ENCODE measurements at regions not wholly inside any gene's neighbourhood (a gene's known extent, or its start where the extent isn't known, plus 50 kb on each side); places are given as distances from the start of the nearest gene placed in this dataset.
A peak's percentile ranks its signal among the peaks of the same experiment; 100 is the strongest.

DNA sequence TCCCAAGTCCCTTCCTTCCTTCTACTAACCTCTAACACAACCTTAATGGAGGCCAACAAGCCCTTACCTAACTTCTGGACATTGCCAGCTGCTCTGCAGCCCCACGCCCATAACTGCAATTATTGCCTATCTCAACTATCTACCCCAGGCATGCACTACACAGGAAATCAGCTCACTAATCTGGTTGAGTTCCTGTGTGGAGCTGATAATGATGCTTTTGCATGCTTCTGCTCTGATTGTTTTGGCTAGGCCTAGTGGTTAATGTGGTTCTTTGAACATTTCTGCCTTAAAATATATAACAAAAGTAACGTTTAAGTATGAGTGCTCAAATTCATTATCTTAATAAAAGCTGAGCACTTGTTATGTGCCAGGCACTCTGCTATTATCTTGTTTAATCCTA lies 463.9 kb downstream of the MFSD1 start:
- TF ChIP-seq, protein P1, sequence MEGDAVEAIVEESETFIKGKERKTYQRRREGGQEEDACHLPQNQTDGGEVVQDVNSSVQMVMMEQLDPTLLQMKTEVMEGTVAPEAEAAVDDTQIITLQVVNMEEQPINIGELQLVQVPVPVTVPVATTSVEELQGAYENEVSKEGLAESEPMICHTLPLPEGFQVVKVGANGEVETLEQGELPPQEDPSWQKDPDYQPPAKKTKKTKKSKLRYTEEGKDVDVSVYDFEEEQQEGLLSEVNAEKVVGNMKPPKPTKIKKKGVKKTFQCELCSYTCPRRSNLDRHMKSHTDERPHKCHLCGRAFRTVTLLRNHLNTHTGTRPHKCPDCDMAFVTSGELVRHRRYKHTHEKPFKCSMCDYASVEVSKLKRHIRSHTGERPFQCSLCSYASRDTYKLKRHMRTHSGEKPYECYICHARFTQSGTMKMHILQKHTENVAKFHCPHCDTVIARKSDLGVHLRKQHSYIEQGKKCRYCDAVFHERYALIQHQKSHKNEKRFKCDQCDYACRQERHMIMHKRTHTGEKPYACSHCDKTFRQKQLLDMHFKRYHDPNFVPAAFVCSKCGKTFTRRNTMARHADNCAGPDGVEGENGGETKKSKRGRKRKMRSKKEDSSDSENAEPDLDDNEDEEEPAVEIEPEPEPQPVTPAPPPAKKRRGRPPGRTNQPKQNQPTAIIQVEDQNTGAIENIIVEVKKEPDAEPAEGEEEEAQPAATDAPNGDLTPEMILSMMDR (IDR thresholded peaks at IDR 0.05), result no peak
- Mint-ChIP-seq H3K27ac (no peak overlapping the region), H3K9me3 (no peaks in the 10 kb centered on the region), H3K4me3 (no peak overlapping the region), H3K4me1 (ENCODE audit: low read depth) (peaks cover 22% of the 10 kb centered on the region), H3K36me3 (ENCODE audit: low read depth) (no peaks in the 10 kb centered on the region), H3K27me3 (ENCODE audit: insufficient read depth) (peaks cover 12% of the 10 kb centered on the region)
- no peak for DNase-seq

DNA sequence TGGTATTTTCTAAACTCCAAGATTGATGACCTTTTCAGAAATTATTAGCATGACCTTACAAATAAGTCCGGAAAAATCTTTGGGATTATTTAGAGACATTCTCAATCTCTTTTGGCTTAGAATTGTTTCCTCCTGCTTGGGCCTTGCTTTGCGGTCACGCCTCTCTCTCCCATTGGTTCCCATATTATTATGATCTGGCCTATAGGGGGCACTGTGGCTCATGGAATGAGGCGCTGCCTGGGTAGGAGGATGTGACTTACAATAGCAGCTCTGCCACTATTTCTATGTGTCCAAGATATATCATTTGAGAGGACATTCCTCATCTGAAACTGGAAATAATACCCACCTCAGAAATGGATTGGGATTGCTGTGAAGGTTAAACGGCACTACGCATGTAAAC lies 464.9 kb downstream of the MFSD1 start:
- TF ChIP-seq, protein P1 (IDR thresholded peaks at IDR 0.05), result peak; percentile 79
- Mint-ChIP-seq H3K27me3 (ENCODE audit: insufficient read depth) (peaks cover 11% of the 10 kb centered on the region), H3K4me3 (no peak overlapping the region), H3K36me3 (ENCODE audit: low read depth) (no peaks in the 10 kb centered on the region), H3K9me3 (no peaks in the 10 kb centered on the region), H3K4me1 (ENCODE audit: low read depth) (peaks cover 22% of the 10 kb centered on the region), H3K27ac (no peak overlapping the region)
- peak; percentile 37 for DNase-seq

DNA sequence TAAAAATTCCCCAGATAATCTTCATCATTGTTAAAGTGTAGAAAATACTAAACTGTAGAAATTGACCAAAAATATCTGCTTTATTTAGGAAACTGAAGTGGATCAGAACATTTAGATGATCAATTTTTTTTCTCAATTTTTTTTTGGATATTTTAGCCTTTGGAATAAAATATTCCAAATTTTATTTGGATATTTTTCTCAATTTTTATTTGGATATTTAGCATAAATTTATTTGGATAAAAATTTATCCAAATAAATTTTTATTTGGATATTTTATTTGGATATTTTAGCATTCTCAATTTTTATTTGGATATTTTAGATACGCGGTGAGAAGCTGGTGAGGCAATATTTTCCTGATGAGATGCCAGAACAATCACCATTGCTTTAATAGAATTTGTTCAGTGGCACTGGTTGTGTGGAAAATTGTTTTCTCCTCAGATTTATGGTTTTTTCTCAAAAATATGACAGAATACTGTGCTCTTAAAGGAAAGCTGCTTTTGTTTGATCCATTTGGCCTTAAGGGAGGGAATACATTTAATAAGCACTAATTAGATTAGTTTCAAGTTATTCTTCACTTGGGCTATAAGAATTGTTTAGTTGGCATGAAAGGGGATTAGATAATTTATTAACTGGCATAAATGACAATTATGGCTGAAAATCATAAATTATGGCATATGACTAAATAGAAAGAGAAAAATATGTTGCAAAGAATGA lies 470.1 kb downstream of the MFSD1 start:
- H3K4me3 Mint-ChIP-seq, result no peak overlapping the region
- TF ChIP-seq, protein P1 (IDR thresholded peaks at IDR 0.05), result no peak
- no peaks in the 10 kb centered on the region for H3K4me1 Mint-ChIP-seq (ENCODE audit: low read depth)
- no peaks in the 10 kb centered on the region for H3K36me3 Mint-ChIP-seq (ENCODE audit: low read depth)
- H3K27ac Mint-ChIP-seq, result no peak overlapping the region
- no peak for DNase-seq
- H3K27me3 Mint-ChIP-seq (ENCODE audit: insufficient read depth), result peaks cover 6% of the 10 kb centered on the region; the same call in 1 of the 2 replicates
- no peaks in the 10 kb centered on the region for H3K9me3 Mint-ChIP-seq

DNA sequence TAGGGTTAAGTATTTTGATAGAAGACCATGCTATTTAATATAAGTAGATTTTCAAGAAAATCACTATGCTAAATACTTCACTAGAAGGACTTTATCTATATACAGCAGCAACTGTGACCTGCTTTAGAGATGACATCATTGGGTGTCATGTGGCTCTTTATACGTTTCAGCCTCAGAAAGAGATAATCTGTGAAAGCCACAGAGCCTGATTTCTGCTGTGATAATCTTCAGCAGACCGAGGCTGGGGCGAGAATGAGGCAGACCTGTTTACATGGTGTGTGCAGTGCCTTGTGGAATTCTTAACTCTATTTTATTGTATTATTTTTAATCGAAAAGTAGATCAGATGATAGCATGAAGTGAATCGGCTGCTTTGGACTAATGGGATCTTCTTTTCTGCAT lies 471.2 kb downstream of the MFSD1 start:
- Mint-ChIP-seq H3K27ac (no peak overlapping the region), H3K36me3 (ENCODE audit: low read depth) (no peaks in the 10 kb centered on the region), H3K4me3 (no peak overlapping the region), H3K4me1 (ENCODE audit: low read depth) (no peaks in the 10 kb centered on the region), H3K9me3 (no peaks in the 10 kb centered on the region), H3K27me3 (ENCODE audit: insufficient read depth) (peaks cover 2% of the 10 kb centered on the region; the same call in 1 of the 2 replicates)
- DNase-seq, result no peak
- TF ChIP-seq, protein P1 (IDR thresholded peaks at IDR 0.05), result no peak

DNA sequence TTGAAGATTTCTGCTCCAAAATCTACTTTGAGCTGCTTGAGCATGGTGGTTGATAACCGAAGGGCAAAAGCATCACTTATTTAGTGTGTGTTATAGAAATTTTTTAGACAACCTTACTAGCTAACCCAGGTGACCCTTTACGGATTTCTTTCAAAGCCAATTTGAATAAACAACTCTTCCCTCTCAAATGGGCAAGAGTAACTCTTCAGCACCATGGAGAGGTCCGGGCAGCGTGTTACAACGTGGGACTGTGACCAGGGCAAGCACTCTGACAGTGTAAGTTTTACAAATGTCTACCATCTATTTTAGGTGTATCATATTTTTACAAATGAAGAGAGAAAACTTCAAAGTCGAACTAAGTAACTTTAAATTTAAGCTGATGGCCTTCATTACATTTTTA lies 471.8 kb downstream of the MFSD1 start:
- Mint-ChIP-seq H3K4me1 (ENCODE audit: low read depth) (no peaks in the 10 kb centered on the region), H3K9me3 (no peaks in the 10 kb centered on the region), H3K27me3 (ENCODE audit: insufficient read depth) (peaks cover 2% of the 10 kb centered on the region; the same call in 1 of the 2 replicates), H3K36me3 (ENCODE audit: low read depth) (no peaks in the 10 kb centered on the region), H3K4me3 (no peak overlapping the region), H3K27ac (no peak overlapping the region)
- TF ChIP-seq, protein P1 (IDR thresholded peaks at IDR 0.05), result no peak
- peak; percentile 28 for DNase-seq

Data from HFFc6 (cell line).